ENCODE measurements at regions not wholly inside any gene's neighbourhood (a gene's known extent, or its start where the extent isn't known, plus 50 kb on each side); places are given as distances from the start of the nearest gene placed in this dataset.

DNA sequence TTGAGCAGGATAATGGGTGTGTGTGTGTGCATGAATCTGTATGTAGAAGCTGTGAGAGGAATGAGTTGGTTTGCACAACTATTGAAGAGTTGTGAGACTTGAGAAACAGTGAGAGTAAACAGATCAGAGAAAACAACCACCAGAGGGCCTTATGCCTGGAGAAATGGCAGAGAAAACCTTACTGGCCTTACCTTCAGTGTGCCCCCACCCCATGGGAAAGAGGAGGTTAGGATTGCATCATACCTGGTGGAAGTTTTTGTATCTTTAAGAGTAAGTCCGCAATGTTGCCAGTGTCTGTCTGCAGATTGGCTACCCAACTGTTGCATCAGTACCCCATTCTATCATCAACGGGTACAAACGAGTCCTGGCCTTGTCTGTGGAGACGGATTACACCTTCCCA, 1909.4 kb upstream of the WWC1 start:
- H3K27ac Mint-ChIP-seq (ENCODE audit: unreplicated experiment), result no peak overlapping the region
- DNase-seq (ENCODE audit: low spot score), result no peak
- H3K4me1 Mint-ChIP-seq (ENCODE audit: low read depth), result no peaks in the 10 kb centered on the region
- TF ChIP-seq, protein P1, sequence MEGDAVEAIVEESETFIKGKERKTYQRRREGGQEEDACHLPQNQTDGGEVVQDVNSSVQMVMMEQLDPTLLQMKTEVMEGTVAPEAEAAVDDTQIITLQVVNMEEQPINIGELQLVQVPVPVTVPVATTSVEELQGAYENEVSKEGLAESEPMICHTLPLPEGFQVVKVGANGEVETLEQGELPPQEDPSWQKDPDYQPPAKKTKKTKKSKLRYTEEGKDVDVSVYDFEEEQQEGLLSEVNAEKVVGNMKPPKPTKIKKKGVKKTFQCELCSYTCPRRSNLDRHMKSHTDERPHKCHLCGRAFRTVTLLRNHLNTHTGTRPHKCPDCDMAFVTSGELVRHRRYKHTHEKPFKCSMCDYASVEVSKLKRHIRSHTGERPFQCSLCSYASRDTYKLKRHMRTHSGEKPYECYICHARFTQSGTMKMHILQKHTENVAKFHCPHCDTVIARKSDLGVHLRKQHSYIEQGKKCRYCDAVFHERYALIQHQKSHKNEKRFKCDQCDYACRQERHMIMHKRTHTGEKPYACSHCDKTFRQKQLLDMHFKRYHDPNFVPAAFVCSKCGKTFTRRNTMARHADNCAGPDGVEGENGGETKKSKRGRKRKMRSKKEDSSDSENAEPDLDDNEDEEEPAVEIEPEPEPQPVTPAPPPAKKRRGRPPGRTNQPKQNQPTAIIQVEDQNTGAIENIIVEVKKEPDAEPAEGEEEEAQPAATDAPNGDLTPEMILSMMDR (IDR thresholded peaks at IDR 0.05), result no peak
- H3K27me3 Mint-ChIP-seq (ENCODE audit: low read depth), result peaks cover 1% of the 10 kb centered on the region
- H3K36me3 Mint-ChIP-seq (ENCODE audit: low read depth), result no peaks in the 10 kb centered on the region
- H3K4me3 Mint-ChIP-seq (ENCODE audit: unreplicated experiment), result no peak overlapping the region
- H3K9me3 Mint-ChIP-seq (ENCODE audit: low read depth), result peaks cover 4% of the 10 kb centered on the region

DNA sequence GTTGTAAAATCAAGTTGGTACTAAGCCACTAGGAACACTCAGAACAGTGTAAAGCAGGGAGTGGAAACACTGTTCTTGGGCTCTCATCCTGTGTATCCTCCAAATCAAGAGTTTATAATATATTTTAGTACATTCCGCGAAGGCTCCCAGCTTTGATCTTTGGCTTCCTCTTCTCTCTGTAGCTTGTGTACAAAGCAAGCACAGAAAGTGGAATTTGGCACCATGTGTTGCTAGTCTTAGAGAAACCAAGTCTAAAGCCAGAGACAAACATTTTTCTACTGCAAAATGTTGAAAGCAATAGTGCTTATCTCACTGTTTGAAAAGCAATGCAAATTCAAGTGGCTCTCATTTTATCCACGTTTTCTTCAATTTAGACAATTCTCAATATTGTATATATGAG, 1893.3 kb upstream of the WWC1 start:
- Mint-ChIP-seq H3K36me3 (ENCODE audit: low read depth) (no peaks in the 10 kb centered on the region), H3K27me3 (ENCODE audit: low read depth) (no peaks in the 10 kb centered on the region), H3K4me1 (ENCODE audit: low read depth) (no peaks in the 10 kb centered on the region), H3K9me3 (ENCODE audit: low read depth) (peaks cover 11% of the 10 kb centered on the region), H3K27ac (ENCODE audit: unreplicated experiment) (no peak overlapping the region), H3K4me3 (ENCODE audit: unreplicated experiment) (no peak overlapping the region)
- DNase-seq (ENCODE audit: low spot score), result no peak
- TF ChIP-seq, protein P1 (IDR thresholded peaks at IDR 0.05), result no peak

DNA sequence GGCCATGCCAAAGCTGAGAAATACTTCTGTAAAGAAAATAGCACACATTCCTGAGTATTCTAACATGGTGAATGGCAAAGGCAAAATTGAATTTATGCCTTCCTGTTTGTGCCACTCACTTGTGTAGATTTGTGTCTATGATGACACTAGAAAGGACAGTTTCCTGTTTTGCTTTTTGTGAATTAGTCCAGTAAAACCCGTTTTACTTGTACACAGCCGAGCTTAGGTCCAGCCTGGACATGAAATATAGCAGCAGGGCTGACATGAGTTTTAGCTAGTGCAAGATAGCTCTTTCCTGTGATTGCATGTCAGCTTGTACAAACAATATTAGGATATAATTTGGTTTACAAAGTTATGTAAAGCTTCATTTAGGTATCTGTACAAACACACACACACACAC, 1891.7 kb upstream of the WWC1 start:
- no peak overlapping the region for H3K27ac Mint-ChIP-seq (ENCODE audit: unreplicated experiment)
- TF ChIP-seq, protein P1 (IDR thresholded peaks at IDR 0.05), result no peak
- H3K36me3 Mint-ChIP-seq (ENCODE audit: low read depth), result no peaks in the 10 kb centered on the region

DNA sequence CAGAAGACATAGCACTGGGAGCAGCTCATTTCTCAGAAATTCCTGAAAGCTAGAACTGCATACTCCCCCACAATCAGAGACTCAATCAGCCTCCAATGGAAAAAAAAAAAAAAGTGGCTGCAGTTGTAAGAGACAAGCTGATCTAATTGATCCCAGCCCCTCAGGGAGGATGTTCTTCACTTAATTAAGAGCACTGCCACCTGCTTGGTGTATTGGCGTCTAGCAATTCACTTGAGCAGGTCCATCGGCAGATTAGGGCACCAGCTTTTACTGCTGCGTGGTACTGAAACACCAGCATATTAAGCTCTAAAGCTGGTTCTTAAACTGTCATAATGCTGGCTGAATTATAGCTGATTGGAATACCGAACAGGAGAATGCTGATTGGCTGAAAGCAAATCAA, 1890.1 kb upstream of the WWC1 start:
- H3K27ac Mint-ChIP-seq (ENCODE audit: unreplicated experiment), result no peak overlapping the region
- DNase-seq (ENCODE audit: low spot score), result no peak
- no peaks in the 10 kb centered on the region for H3K27me3 Mint-ChIP-seq (ENCODE audit: low read depth)
- H3K9me3 Mint-ChIP-seq (ENCODE audit: low read depth), result peaks cover under 1% of the 10 kb centered on the region
- no peak overlapping the region for H3K4me3 Mint-ChIP-seq (ENCODE audit: unreplicated experiment)
- H3K4me1 Mint-ChIP-seq (ENCODE audit: low read depth), result no peaks in the 10 kb centered on the region
- no peaks in the 10 kb centered on the region for H3K36me3 Mint-ChIP-seq (ENCODE audit: low read depth)
- TF ChIP-seq, protein P1 (IDR thresholded peaks at IDR 0.05), result no peak

More for the DNA sequence above, 1891.7 kb upstream of the WWC1 start:
- DNase-seq (ENCODE audit: low spot score), result no peak
- Mint-ChIP-seq H3K4me1 (ENCODE audit: low read depth) (no peaks in the 10 kb centered on the region), H3K4me3 (ENCODE audit: unreplicated experiment) (no peak overlapping the region), H3K9me3 (ENCODE audit: low read depth) (peaks cover 8% of the 10 kb centered on the region), H3K27me3 (ENCODE audit: low read depth) (no peaks in the 10 kb centered on the region)

DNA sequence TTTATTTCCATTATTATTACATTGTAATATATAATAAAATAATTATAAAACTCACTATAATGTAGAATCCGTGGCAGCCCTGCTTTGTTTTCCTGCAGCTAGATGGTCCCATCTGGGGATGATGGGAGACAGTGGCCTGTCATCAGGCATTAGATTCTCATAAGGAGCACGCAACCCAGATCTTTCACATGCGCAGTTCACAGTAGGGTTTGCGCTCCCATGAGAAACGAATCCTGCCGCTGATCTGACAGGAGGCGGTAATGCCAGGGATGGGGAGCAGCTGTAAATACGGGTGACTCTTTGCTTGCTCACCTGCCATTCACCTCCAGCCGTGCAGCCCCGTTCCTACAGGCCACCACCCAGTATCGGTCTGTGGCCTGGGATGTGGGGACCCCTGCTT, 1879.3 kb upstream of the WWC1 start:
- H3K9me3 Mint-ChIP-seq (ENCODE audit: low read depth), result peaks cover 11% of the 10 kb centered on the region
- no peaks in the 10 kb centered on the region for H3K36me3 Mint-ChIP-seq (ENCODE audit: low read depth)
- no peaks in the 10 kb centered on the region for H3K4me1 Mint-ChIP-seq (ENCODE audit: low read depth)
- TF ChIP-seq, protein P1 (IDR thresholded peaks at IDR 0.05), result no peak
- no peak for DNase-seq (ENCODE audit: low spot score)
- H3K4me3 Mint-ChIP-seq (ENCODE audit: unreplicated experiment), result no peak overlapping the region
- no peak overlapping the region for H3K27ac Mint-ChIP-seq (ENCODE audit: unreplicated experiment)
- H3K27me3 Mint-ChIP-seq (ENCODE audit: low read depth), result no peaks in the 10 kb centered on the region
